T follicular helper cell (primary cell): ENCODE measurements at regions not wholly inside any gene's neighbourhood (a gene's known extent, or its start where the extent isn't known, plus 50 kb on each side); places are given as distances from the start of the nearest gene placed in this dataset.

Source experiments
- DNase-seq: peaks from one replicate; pipeline ENCODE4 v3.0.0-alpha.2; 2020; ENCODE audit warnings: low read depth

DNA sequence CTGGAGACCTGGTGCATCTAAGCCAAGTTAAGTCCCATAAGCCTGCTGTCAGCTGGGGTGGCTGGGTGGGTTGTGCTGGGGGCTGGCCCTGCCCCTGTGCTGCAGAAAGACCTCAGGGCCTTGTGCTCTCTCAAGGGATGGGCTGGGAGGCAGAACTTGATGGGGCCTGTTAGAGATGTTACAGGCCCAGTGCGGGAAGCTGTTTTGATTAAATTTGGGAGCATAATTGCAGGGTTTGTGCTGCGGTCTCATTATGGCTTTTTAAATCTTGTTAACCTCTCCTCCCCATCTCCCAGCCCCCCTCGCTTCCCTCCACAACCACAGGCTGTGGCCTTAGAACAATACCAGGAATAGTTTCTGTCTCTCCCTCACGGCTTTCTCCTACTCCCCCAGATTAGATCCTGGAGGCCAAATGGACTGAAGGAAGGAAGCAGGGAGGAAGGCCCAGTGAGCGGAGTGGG is 87.6 kb upstream of the TLE3 start:
- DNase-seq, result no peak

- no peak for DNase-seq
Observed at GRCh38 chr15:70182858-70183695, 85.4 kb upstream of the TLE3 start.

GRCh38 chr15:70181626-70182255 is 84.0 kb upstream of the TLE3 start:
- no peak for DNase-seq

GRCh38 chr15:70180186-70180875 is 82.6 kb upstream of the TLE3 start:
- no peak for DNase-seq

DNA sequence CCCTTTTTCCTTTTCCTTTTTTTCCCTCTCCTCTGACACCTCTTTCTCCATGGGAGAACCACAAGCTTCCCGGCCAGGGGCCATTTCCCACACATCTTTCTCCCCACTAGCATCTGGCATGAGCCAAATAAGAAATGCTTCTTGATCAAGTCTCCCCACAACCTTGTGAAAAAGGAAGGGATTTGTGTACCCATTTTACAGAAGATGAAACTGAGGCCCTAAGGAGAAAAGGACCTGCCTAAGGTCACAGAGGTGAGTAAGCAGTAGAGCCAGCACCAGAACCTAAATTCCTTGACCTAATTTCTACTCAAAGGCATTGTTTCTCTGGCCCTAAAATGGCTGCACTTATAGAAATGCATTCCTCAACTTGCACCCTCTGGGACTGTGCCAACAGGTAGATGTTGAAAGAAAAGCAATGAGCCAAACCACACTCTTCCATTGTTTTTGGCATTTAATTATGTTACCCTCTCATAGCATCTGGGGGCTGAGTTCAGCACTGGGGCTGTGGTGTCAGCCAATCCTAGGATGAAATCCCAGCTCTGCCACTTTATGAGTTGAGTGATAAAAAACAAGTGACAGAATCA is 81.7 kb upstream of the TLE3 start:
- DNase-seq, result no peak

GRCh38 chr15:70178335-70179084 is 80.8 kb upstream of the TLE3 start:
- no peak for DNase-seq

DNA sequence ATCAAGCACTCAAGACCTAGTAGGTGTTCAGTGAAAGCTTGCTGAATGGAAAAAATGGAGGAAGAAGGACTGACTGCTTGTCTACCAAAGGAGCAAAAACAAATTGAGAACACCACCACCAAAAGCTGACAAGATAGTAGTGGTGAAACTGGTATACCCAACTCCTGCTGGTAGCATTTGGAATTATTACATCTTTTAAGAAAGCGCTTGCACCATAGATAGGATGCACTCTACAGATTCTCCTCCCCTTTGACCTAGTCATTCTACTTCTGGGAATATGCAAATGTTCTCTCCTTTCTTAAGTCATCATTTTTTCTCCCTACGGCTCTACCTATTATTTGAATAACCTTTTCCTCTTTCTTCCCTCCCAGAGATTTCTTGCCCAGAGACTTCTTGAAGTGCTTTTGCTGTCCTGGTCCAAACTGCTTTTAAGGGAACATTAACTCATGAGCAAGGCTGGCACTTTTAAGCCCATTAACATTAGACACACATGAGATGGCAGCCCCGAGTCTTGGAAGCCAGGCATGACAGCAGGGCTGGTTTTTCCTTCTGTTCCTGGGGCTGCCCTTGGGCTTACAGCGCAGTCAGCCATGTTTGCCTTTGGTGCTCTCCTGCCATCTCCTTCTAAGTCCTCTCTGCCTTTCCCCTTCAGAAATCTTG is 75.0 kb upstream of the TLE3 start:
- no peak for DNase-seq

GRCh38 chr15:70172124-70172523 is 74.4 kb upstream of the TLE3 start:
- no peak for DNase-seq

DNA sequence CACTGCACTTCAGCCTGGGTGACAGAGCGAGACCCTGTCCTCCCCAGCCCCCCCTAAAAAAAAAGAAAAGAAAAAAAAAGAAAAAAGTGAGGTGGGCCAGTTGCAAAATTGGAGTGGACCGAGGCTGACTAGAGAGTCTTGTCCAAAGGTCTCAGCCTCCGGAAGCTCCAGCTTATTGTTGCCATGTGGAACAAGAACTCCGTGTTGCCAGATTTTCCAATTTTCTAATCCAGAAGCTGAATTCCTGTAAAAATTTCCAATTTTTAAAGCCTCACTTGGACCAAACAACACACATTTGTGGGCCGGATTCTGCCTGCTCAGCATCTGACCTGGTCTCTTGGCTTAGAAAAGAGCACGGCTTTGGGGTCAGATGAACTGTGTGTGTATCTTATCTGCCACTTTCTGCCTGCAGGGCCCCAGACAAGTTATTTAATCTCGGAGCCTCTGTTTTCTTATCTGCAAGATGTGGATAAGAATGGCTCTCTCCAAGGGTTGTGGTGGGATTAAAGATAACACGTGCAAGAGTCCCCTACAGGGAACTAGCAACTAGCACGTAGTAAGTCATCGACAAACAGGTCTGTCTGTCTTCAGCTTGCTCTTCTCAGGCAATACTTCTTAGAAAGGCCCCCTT is 73.7 kb upstream of the TLE3 start:
- DNase-seq, result no peak

DNA sequence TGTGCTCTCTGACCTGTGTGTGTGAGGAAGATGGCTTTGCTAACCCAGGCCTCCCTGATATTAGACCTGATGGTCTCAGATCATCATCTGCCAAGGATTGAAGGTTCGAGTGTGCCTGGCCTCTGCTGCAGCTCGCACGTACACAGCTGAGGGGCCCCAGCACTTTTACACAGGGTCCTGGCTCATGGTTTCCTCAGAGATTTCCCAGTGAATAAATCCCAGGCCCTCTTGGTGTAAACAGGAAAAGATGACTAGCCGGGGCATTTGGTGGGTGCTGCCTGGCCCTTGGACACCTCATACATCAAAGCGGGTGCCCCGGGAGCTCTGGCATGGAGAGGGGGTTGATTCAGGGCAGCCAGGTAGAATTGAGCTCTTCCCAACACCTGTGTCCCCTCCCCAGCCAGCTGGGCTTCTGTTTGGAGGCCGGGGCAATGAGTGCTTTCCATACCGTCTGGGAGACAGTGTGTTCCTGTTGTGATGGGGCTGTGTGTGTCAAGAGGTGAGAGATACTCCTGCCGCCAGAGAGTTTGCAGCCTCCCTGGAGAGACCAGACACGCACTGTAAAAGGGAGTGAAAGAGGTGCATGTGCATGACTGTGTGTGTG is 72.5 kb upstream of the TLE3 start:
- no peak for DNase-seq

DNA sequence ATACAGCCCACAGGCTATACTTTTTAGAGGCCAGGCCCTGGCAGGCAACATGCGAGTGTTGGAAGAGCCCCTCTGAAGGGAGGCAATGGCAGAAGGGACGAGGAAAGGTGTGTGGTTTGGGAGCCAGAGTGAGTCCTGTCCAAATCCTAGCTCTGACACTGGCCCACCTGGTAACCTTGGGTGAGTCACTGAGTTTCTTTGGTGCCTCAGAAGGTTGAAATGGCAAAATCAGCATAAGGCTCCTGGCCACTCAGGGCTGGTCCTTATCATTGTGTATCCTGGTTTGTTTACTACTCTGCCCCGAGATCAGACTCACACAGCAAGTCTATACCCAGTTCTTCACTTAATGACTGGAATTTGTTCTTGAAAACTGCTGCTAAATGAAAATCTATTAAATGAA is 71.4 kb upstream of the TLE3 start:
- DNase-seq, result no peak

GRCh38 chr15:70167155-70167554 is 69.4 kb upstream of the TLE3 start:
- DNase-seq, result no peak

- DNase-seq, result no peak
Observed at GRCh38 chr15:70166506-70167087, 68.9 kb upstream of the TLE3 start.

- no peak for DNase-seq
Observed at GRCh38 chr15:70165716-70166284, 68.1 kb upstream of the TLE3 start.

DNA sequence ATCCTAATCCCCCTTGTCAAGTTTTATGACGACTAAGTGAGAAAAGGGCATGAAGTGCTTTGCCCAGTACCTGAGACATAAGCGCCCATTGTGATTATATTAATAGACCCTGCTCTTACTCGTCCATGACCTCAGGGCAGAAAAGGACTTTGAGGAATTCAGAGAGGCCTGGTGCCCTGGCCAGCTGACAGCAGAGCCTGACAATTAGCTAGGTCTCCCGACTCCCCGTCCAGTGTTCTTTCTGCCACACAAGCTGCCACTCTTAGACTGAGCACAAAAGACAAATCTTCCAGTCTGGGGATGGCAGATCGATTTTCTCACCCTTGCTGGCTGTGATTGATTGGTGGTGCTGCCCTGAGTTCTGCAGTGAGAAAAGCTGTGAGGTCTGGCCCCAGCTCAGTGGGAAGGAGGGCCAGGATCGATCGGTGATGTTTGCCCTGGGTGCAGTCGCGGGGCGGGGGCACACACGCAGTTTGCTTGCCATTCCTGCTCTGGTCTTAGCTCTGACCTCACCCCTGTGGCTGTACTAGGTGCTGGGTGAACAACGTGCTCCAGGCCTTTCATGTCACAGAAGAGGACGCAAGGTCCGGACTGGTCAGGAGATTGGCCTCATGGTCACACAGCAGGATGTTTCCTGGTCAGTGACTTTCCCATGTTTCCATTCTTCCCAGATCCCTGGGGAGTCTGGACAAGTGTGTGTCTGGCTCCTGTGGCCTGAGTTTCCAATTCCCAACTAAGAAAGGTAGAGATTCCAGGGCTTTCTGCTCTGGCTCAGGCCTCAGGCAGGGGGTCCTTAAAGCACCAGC is 67.4 kb upstream of the TLE3 start:
- no peak for DNase-seq

GRCh38 chr15:70164156-70164900 is 66.6 kb upstream of the TLE3 start:
- no peak for DNase-seq

DNA sequence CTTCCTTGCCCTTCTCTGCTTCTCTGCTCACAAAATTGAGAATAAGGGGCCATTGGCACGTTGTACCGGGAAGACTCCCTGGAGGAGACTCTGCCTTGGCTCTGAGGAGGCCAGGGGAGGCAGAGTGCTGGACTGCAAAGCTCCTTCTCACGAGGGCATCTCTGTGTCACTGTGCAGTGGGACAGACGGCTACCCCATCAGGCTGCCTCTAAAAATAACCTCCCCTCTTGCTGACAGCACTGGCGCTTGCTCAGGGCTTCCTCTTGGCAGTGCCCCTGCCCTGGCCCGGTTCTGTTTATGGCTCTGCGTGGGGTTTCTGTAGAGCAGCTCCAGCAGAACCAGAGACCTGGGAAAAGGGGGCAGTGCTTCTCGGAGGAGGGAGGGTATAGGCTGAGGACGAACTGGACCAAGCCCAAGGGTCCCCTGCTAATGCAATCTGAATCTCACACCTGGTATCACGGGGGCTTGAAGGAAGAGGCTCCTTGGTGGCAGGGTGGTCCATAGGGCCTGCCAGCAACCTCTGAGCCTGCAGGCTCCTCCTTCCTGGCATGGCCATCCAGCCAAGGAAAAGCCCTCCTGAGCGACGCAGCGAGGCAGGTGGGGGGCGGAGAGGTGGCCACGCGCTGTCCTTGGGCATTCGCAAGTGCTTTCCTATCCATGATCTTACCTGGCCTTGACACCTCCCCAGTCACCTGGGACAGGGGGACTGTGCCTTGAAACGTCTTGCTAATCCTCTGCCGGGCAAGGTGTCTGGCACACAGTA is 63.3 kb upstream of the TLE3 start:
- no peak for DNase-seq
